ENCODE measurements at regions not wholly inside any gene's neighbourhood (a gene's known extent, or its start where the extent isn't known, plus 50 kb on each side); places are given as distances from the start of the nearest gene placed in this dataset.
"Not testable (repeated sequence)": the region's sequence is repeated elsewhere in the genome, so short reads cannot be mapped to it uniquely, and the experiment has no call there.

DNA sequence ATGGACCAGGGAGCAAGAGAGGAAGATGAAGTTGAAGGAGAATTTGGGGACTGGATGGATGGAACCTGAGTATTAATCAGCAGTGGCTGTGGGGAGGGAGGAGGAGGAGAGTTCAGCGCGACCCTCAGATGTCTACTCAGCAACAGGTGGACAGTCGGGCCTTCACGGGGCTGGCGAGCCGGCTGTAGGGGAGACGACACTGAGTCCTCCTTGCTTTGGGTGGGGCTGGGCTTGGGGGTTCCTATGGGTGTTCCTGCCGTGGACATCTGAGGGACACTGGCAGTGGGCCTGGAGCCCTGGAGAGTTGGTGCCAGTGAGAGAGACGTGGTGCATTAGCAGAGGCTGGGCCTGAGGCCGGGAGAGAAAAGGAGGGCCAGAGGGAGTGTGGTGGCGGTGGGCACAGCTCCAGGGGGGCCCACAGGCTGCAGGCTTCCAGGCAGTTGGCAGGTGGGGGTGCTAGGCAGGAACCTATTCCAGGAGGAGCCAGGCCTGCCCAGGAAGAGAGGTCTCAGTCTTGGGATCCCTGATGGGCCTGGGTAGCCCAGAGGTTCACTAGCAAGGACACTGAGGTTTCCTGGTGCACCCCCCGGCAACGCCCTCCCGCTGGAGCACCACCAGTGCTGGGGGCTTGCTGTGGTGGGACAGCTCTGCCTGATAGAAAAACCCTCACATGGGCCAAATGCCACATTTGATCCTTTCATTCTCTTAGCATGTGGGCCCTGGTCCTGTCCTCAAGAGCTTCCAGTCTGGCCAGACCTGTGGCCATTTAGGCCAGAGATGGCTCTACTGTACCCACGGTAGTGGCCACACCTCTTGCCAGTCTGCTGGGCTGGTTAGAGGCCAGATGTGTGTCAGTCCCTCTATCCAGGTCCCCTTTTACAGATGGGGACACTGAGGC is 187.4 kb downstream of the TBC1D2B start:
- TF ChIP-seq, protein P1, sequence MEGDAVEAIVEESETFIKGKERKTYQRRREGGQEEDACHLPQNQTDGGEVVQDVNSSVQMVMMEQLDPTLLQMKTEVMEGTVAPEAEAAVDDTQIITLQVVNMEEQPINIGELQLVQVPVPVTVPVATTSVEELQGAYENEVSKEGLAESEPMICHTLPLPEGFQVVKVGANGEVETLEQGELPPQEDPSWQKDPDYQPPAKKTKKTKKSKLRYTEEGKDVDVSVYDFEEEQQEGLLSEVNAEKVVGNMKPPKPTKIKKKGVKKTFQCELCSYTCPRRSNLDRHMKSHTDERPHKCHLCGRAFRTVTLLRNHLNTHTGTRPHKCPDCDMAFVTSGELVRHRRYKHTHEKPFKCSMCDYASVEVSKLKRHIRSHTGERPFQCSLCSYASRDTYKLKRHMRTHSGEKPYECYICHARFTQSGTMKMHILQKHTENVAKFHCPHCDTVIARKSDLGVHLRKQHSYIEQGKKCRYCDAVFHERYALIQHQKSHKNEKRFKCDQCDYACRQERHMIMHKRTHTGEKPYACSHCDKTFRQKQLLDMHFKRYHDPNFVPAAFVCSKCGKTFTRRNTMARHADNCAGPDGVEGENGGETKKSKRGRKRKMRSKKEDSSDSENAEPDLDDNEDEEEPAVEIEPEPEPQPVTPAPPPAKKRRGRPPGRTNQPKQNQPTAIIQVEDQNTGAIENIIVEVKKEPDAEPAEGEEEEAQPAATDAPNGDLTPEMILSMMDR (IDR thresholded peaks at IDR 0.05; ENCODE audit: control extremely low read depth in 1 of 3, insufficient read depth in 1 of 3, low read depth in 1 of 3, low read length in 3 of 3) = not testable (repeated sequence)
- TF ChIP-seq POLR2A (IDR thresholded peaks at IDR 0.05; ENCODE audit: control extremely low read depth in 1 of 2, low read depth in 2 of 2, low read length in 2 of 2); TBP (IDR thresholded peaks at IDR 0.05; ENCODE audit: low read depth, low read length); CREB1 (IDR thresholded peaks at IDR 0.05); POLR2AphosphoS5 (IDR thresholded peaks at IDR 0.05; ENCODE audit: low read depth, low read length); SP2 (IDR thresholded peaks at IDR 0.05; ENCODE audit: low read length); ASH2L (IDR thresholded peaks at IDR 0.05; ENCODE audit: low read length); RAD21 (IDR thresholded peaks at IDR 0.05 in 1 of 2, conservative IDR thresholded peaks at IDR 0.05 in 1 of 2; ENCODE audit: low read depth in 2 of 2, low read length in 2 of 2); SIN3A (conservative IDR thresholded peaks at IDR 0.05 in 1 of 2, IDR thresholded peaks at IDR 0.05 in 1 of 2; ENCODE audit: low read depth in 1 of 2, low read length in 2 of 2): not testable (repeated sequence)
- TF ChIP-seq, protein P2, sequence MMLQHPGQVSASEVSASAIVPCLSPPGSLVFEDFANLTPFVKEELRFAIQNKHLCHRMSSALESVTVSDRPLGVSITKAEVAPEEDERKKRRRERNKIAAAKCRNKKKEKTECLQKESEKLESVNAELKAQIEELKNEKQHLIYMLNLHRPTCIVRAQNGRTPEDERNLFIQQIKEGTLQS (IDR thresholded peaks at IDR 0.05; ENCODE audit: insufficient read depth, low read depth, low read length) = not testable (repeated sequence)

Measured in H1 (cell line).